Spinal cord (tissue), 9 donors: ENCODE measurements at regions not wholly inside any gene's neighbourhood (a gene's known extent, or its start where the extent isn't known, plus 50 kb on each side); places are given as distances from the start of the nearest gene placed in this dataset.

Experiments used
- DNase-seq, 6 donors: peaks; one replicate each; pipeline versions ENCODE4 v3.0.0 to v3.0.0-alpha.2; 2013 to 2015; ENCODE audit warnings: low spot score in 6 of 6, low read depth in 4 of 6
- H3K27ac ChIP-seq: one replicate; pipeline ENCODE4 v1.5.1; 2013; ENCODE audit warnings: low read depth, low read length, control low read depth
- H3K27me3 ChIP-seq: one replicate; pipeline ENCODE4 v1.6.1; 2013; ENCODE audit warnings: low read length; ENCODE audit not compliant: control insufficient read depth, insufficient read depth
- H3K36me3 ChIP-seq: one replicate; pipeline ENCODE4 v1.6.1; 2013; ENCODE audit warnings: low read length; ENCODE audit not compliant: control insufficient read depth, insufficient read depth
- H3K4me1 ChIP-seq: one replicate; pipeline ENCODE4 v1.6.1; 2013; ENCODE audit warnings: low read length; ENCODE audit not compliant: control insufficient read depth, insufficient read depth
- H3K4me3 ChIP-seq: one replicate; pipeline ENCODE4 v1.5.1; 2013; ENCODE audit warnings: low read depth, low read length, control low read depth
- H3K9me3 ChIP-seq: one replicate; pipeline ENCODE4 v1.6.1; 2013; ENCODE audit warnings: low read length; ENCODE audit not compliant: control insufficient read depth, insufficient read depth
- WGBS: methylation state at CpG from one replicate; pipeline ENCODE4 v1.1.5; 2013; ENCODE audit warnings: missing lambda C conversion rate; ENCODE audit not compliant: insufficient coverage; 5-methylcytosine and 5-hydroxymethylcytosine counted together
- donor health status: healthy.

GRCh38 chr11:95592471-95592870 is 197.1 kb downstream of the FAM76B start:
- H3K4me1 ChIP-seq: peaks cover 6% of the 10 kb centered on the region
- no peaks in the 10 kb centered on the region for H3K9me3 ChIP-seq
- WGBS: 18% methylated on average over 4 of the region's 4 CpGs
- DNase-seq: peak in 2 of 6 donors; percentile 42 to 72
- peak overlapping the region; percentile 74 for H3K27ac ChIP-seq
- H3K4me3 ChIP-seq: no peak overlapping the region
- no peaks in the 10 kb centered on the region for H3K36me3 ChIP-seq
- H3K27me3 ChIP-seq: no peaks in the 10 kb centered on the region

GRCh38 chr11:95589893-95590612 is 199.5 kb downstream of the FAM76B start:
- no peak overlapping the region for H3K4me3 ChIP-seq
- no peaks in the 10 kb centered on the region for H3K9me3 ChIP-seq
- peaks cover 9% of the 10 kb centered on the region for H3K4me1 ChIP-seq
- no peak for DNase-seq
- WGBS: 87% methylated on average over 8 of the region's 10 CpGs
- no peak overlapping the region for H3K27ac ChIP-seq
- no peaks in the 10 kb centered on the region for H3K36me3 ChIP-seq
- no peaks in the 10 kb centered on the region for H3K27me3 ChIP-seq

- no peak overlapping the region for H3K4me3 ChIP-seq
- H3K9me3 ChIP-seq: no peaks in the 10 kb centered on the region
- no peaks in the 10 kb centered on the region for H3K27me3 ChIP-seq
- H3K36me3 ChIP-seq: no peaks in the 10 kb centered on the region
- H3K27ac ChIP-seq: no peak overlapping the region
- WGBS: 80% methylated on average over 2 of the region's 3 CpGs
- DNase-seq: no peak
- H3K4me1 ChIP-seq: peaks cover 9% of the 10 kb centered on the region
These were observed 200.8 kb downstream of the FAM76B start for GRCh38 chr11:95588821-95589220.

GRCh38 chr11:95586661-95587060 is 202.9 kb downstream of the FAM76B start:
- Histone ChIP-seq H3K27me3 (no peaks in the 10 kb centered on the region), H3K9me3 (no peaks in the 10 kb centered on the region), H3K27ac (peak overlapping the region; percentile 77), H3K36me3 (no peaks in the 10 kb centered on the region), H3K4me3 (no peak overlapping the region), H3K4me1 (peaks cover 3% of the 10 kb centered on the region)
- 17% methylated on average over 1 of the region's 4 CpGs for WGBS
- DNase-seq: no peak

- Histone ChIP-seq H3K27ac (peak overlapping the region; percentile 77), H3K36me3 (no peaks in the 10 kb centered on the region), H3K27me3 (no peaks in the 10 kb centered on the region), H3K4me1 (peaks cover 3% of the 10 kb centered on the region), H3K9me3 (no peaks in the 10 kb centered on the region), H3K4me3 (no peak overlapping the region)
- WGBS: no CpG with 5 or more reads among the region's 1 CpG
- peak in 1 of 6 donors; percentile 53 for DNase-seq
These were observed 203.4 kb downstream of the FAM76B start for GRCh38 chr11:95586155-95586554.

- Histone ChIP-seq H3K4me3 (no peak overlapping the region), H3K9me3 (no peaks in the 10 kb centered on the region), H3K36me3 (no peaks in the 10 kb centered on the region), H3K27me3 (no peaks in the 10 kb centered on the region), H3K4me1 (peaks cover 3% of the 10 kb centered on the region), H3K27ac (peak overlapping the region; percentile 40)
- DNase-seq: no peak
- no CpG with 5 or more reads among the region's 4 CpGs for WGBS
These were observed 203.9 kb downstream of the FAM76B start for GRCh38 chr11:95585752-95586077.

- no peak overlapping the region for H3K27ac ChIP-seq
- no peak overlapping the region for H3K4me3 ChIP-seq
- WGBS: no CpG with 5 or more reads among the region's 3 CpGs
- H3K4me1 ChIP-seq: peaks cover 3% of the 10 kb centered on the region
- no peak for DNase-seq
- H3K27me3 ChIP-seq: no peaks in the 10 kb centered on the region
- H3K36me3 ChIP-seq: no peaks in the 10 kb centered on the region
- H3K9me3 ChIP-seq: no peaks in the 10 kb centered on the region
These were observed 204.4 kb downstream of the FAM76B start for GRCh38 chr11:95585069-95585751.

- H3K4me3 ChIP-seq: no peak overlapping the region
- no peaks in the 10 kb centered on the region for H3K9me3 ChIP-seq
- no peak for DNase-seq
- no CpG with 5 or more reads among the region's 2 CpGs for WGBS
- H3K4me1 ChIP-seq: peaks cover 3% of the 10 kb centered on the region
- H3K27ac ChIP-seq: no peak overlapping the region
- H3K27me3 ChIP-seq: no peaks in the 10 kb centered on the region
- H3K36me3 ChIP-seq: no peaks in the 10 kb centered on the region
These were observed 205.0 kb downstream of the FAM76B start for GRCh38 chr11:95584589-95584988.

- no peak for DNase-seq
- H3K27ac ChIP-seq: no peak overlapping the region
- H3K9me3 ChIP-seq: no peaks in the 10 kb centered on the region
- H3K4me1 ChIP-seq: peaks cover 3% of the 10 kb centered on the region
- no CpG with 5 or more reads among the region's 3 CpGs for WGBS
- no peaks in the 10 kb centered on the region for H3K36me3 ChIP-seq
- H3K27me3 ChIP-seq: no peaks in the 10 kb centered on the region
- no peak overlapping the region for H3K4me3 ChIP-seq
These were observed 205.4 kb downstream of the FAM76B start for GRCh38 chr11:95584180-95584579.
